Astrocyte (in vitro differentiated cells and primary cell): ENCODE measurements at regions not wholly inside any gene's neighbourhood (a gene's known extent, or its start where the extent isn't known, plus 50 kb on each side); places are given as distances from the start of the nearest gene placed in this dataset.

Experiments used
- CTCF ChIP-seq: IDR thresholded peaks from 2 replicates; pipeline ENCODE4 v1.5.1; 2011; ENCODE audit warnings: low read depth, mild to moderate bottlenecking, inconsistent platforms, low read length, moderate library complexity; ENCODE audit not compliant: insufficient read depth
- EZH2 ChIP-seq: IDR thresholded peaks from 2 replicates; pipeline ENCODE4 v1.6.1; 2012; ENCODE audit warnings: mild to moderate bottlenecking, low read length, inconsistent platforms; ENCODE audit not compliant: insufficient read depth

GRCh38 chr6:26170951-26171841 is 84.0 kb downstream of the HFE start:
- no peak for TF ChIP-seq CTCF
- no peak for TF ChIP-seq EZH2
